Calu3 (cell line): ENCODE measurements at regions not wholly inside any gene's neighbourhood (a gene's known extent, or its start where the extent isn't known, plus 50 kb on each side); places are given as distances from the start of the nearest gene placed in this dataset.

ENCODE experiments used
- BruUV-seq: library from RNA; stranded (reverse); fragments of 400-500 nt; replicated peaks from 2 replicates; lab custom pipeline; 2021; lab: Mats Ljungman, UMichigan
- CTCF ChIA-PET: fragments of 300-600 bp; sonication (Branson Sonifier 250); formaldehyde crosslinking; loops from one replicate; lab custom pipeline; 2022; ENCODE audit warnings: antibody characterized with exemption; lab: Charles Lee
- DNase-seq: peaks from one replicate; pipeline ENCODE4 v3.0.0; 2022
- H3K27ac Mint-ChIP-seq: one replicate; pipeline ENCODE4 v1.8.0; 2022; ENCODE audit warnings: mixed read lengths; ENCODE audit not compliant: unreplicated experiment
- H3K27me3 Mint-ChIP-seq: one replicate; pipeline ENCODE4 v1.8.0; 2022; ENCODE audit warnings: mixed read lengths; ENCODE audit not compliant: unreplicated experiment
- H3K36me3 Mint-ChIP-seq: one replicate; pipeline ENCODE4 v1.8.0; 2022; ENCODE audit warnings: mild to moderate bottlenecking, moderate library complexity, mixed read lengths; ENCODE audit not compliant: insufficient read depth, unreplicated experiment
- H3K4me1 Mint-ChIP-seq: one replicate; pipeline ENCODE4 v1.8.0; 2022; ENCODE audit warnings: mild to moderate bottlenecking, low read depth, mixed read lengths; ENCODE audit not compliant: unreplicated experiment
- H3K4me3 Mint-ChIP-seq: one replicate; pipeline ENCODE4 v1.8.0; 2022; ENCODE audit warnings: mild to moderate bottlenecking, low read depth, moderate library complexity, mixed read lengths; ENCODE audit not compliant: unreplicated experiment
- H3K9me3 Mint-ChIP-seq: one replicate; pipeline ENCODE4 v1.8.0; 2022; ENCODE audit warnings: low read depth, mixed read lengths; ENCODE audit not compliant: unreplicated experiment
- intact Hi-C: fragments of 100-400 bp; cut with micrococcal nuclease; formaldehyde crosslinking; loops from one replicate; pipeline ENCODE4 v1.10.0; 2022; ENCODE audit not compliant: unreplicated experiment
- TF ChIP-seq, protein P1 (sequence below): fragments of 200-600 bp; IDR thresholded peaks from one replicate; pipeline ENCODE4 v1.8.0; 2022; ENCODE audit warnings: antibody characterized with exemption; ENCODE audit not compliant: unreplicated experiment

DNA sequence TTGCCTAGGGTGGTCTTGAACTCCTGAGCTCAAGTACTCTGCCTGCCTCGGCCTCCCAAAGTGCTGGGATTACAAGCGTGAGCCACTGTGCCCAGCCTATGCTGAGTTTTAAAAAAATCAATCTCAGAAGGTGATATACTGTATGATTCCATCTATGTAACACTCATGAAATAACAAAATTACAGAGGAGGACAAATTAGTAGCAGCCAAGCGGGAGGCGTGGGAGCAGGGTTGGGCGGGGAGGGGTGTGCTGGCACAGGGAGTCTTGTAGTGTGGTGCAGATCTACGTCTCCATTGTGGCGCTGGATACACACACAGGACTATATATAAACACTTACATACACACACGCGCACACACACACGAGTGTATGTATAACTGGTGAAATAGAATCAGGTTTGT lies 80.6 kb upstream of the LINGO1 start:
- H3K4me1 Mint-ChIP-seq, result no peaks in the 10 kb centered on the region
- H3K27me3 Mint-ChIP-seq, result peaks cover 96% of the 10 kb centered on the region
- TF ChIP-seq, protein P1, sequence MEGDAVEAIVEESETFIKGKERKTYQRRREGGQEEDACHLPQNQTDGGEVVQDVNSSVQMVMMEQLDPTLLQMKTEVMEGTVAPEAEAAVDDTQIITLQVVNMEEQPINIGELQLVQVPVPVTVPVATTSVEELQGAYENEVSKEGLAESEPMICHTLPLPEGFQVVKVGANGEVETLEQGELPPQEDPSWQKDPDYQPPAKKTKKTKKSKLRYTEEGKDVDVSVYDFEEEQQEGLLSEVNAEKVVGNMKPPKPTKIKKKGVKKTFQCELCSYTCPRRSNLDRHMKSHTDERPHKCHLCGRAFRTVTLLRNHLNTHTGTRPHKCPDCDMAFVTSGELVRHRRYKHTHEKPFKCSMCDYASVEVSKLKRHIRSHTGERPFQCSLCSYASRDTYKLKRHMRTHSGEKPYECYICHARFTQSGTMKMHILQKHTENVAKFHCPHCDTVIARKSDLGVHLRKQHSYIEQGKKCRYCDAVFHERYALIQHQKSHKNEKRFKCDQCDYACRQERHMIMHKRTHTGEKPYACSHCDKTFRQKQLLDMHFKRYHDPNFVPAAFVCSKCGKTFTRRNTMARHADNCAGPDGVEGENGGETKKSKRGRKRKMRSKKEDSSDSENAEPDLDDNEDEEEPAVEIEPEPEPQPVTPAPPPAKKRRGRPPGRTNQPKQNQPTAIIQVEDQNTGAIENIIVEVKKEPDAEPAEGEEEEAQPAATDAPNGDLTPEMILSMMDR, result no peak
- no peaks in the 10 kb centered on the region for H3K9me3 Mint-ChIP-seq
- no peak overlapping the region for H3K4me3 Mint-ChIP-seq
- intact Hi-C loops, result no loop called here
- CTCF ChIA-PET, result no interaction called here
- H3K27ac Mint-ChIP-seq, result no peak overlapping the region
- no peaks in the 10 kb centered on the region for H3K36me3 Mint-ChIP-seq
- no TSS peak for BruUV-seq
- DNase-seq, result no peak

DNA sequence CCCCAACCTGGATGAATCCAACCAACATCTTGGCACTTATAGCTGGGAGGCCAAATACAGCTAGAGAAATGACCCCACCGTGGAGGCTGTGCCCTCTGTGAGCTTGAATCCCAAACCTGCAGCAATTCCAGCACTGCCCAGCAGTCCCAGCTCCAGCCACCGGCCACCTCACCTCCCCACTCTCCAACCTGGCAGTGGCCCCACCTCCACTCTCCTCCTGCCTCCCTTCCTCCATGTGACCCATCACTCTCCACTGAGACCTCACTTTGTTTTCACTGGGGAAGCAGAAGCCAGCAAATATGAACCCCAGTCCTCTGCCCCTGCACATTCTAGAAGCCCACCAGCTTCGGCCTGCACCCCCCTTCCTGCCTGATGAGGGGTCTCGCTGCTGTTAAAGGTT lies 79.7 kb upstream of the LINGO1 start:
- Mint-ChIP-seq H3K27ac (no peak overlapping the region), H3K4me3 (no peak overlapping the region), H3K4me1 (no peaks in the 10 kb centered on the region), H3K36me3 (no peaks in the 10 kb centered on the region), H3K27me3 (peaks cover 96% of the 10 kb centered on the region), H3K9me3 (no peaks in the 10 kb centered on the region)
- TF ChIP-seq, protein P1, result no peak
- intact Hi-C loops, result no loop called here
- CTCF ChIA-PET, result no interaction called here
- DNase-seq, result no peak
- no TSS peak for BruUV-seq

DNA sequence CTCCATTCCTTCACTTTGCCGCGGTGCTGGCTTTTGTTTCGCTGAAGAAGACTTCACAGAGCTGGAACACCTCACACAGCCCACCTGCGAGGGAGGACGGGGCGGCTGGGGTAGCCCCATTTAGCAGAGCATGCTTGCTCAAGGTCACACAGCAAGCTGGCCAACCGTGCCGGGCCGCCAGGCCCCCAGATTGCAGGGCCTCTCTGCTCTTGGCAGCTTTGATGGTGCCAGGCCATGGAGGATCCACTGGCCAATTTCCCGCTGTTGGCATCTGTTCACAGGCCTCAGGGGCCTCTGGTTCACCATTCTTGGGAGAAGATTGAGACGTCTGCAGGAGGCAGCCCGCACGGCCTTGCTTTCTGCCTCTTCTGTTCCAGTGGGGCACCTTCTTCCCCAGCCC lies 77.9 kb upstream of the LINGO1 start:
- intact Hi-C loops, result no loop called here

DNA sequence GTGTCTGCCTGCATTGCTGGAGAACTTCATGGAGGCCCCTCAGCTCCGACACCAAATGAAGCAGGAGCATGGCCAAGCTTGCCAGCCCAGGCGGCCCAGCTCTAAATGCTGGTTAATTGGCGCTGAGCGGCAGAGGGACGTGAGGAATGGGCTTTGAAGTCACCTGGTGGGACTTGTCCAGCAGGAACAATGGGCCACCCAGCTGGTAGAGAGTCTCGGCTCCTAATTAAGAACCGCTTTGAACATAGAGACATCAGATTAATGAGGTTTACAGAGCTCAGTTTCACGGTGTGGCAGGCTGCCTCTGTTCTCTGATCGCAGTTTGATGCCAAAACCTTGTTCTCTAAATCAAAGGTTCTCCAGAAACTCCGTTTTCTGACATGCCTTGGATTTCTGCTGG lies 77.5 kb upstream of the LINGO1 start:
- CTCF ChIA-PET, result interaction anchor here (0.8 kb wide), 1 partner anchor 10 kb away, joined by 4 read pairs; no protein-coding TSS in a partner anchor
- Mint-ChIP-seq H3K27ac (no peak overlapping the region), H3K36me3 (no peaks in the 10 kb centered on the region), H3K27me3 (peaks cover 96% of the 10 kb centered on the region), H3K4me3 (no peak overlapping the region), H3K4me1 (no peaks in the 10 kb centered on the region), H3K9me3 (no peaks in the 10 kb centered on the region)
- TF ChIP-seq, protein P1, result no peak
- BruUV-seq, result no TSS peak
- intact Hi-C loops, result no loop called here
- no peak for DNase-seq

More for the DNA sequence above, 77.9 kb upstream of the LINGO1 start:
- no peaks in the 10 kb centered on the region for H3K36me3 Mint-ChIP-seq
- no peak overlapping the region for H3K27ac Mint-ChIP-seq
- no peak overlapping the region for H3K4me3 Mint-ChIP-seq
- TF ChIP-seq, protein P1, result no peak
- DNase-seq, result no peak
- H3K4me1 Mint-ChIP-seq, result no peaks in the 10 kb centered on the region
- no peaks in the 10 kb centered on the region for H3K9me3 Mint-ChIP-seq
- peaks cover 96% of the 10 kb centered on the region for H3K27me3 Mint-ChIP-seq
- CTCF ChIA-PET, result interaction anchor here (0.8 kb wide), 1 partner anchor 10 kb away, joined by 4 read pairs; no protein-coding TSS in a partner anchor
- BruUV-seq, result no TSS peak
